Esophagus muscularis mucosa (tissue), 4 donors: ENCODE measurements at regions not wholly inside any gene's neighbourhood (a gene's known extent, or its start where the extent isn't known, plus 50 kb on each side); places are given as distances from the start of the nearest gene placed in this dataset.

ENCODE experiments used
- EP300 ChIP-seq: sonication (generic); formaldehyde crosslinking; IDR thresholded peaks from one replicate; pipeline ENCODE4 v1.6.1; 2017; ENCODE audit warnings: antibody characterized with exemption
- POLR2A ChIP-seq: fragments of 450-650 bp; IDR thresholded peaks from one replicate; pipeline ENCODE4 v1.6.1; 2017; ENCODE audit warnings: antibody characterized with exemption, moderate library complexity, mild to moderate bottlenecking, low read depth
- POLR2AphosphoS5 ChIP-seq, 2 donors: sonication (generic); formaldehyde crosslinking; IDR thresholded peaks; one replicate each; pipeline ENCODE4 v1.6.1; 2017; ENCODE audit warnings: antibody characterized with exemption in 2 of 2
- TF ChIP-seq, protein P1 (sequence below), 3 experiments: fragments of 200-600 bp in 2 of 3; fragments of 450-650 bp in 1 of 3; sonication (generic) in 2 of 3; IDR thresholded peaks; one replicate each; pipeline ENCODE4 v1.5.1; 2017 to 2019; ENCODE audit warnings: antibody characterized with exemption in 3 of 3, mild to moderate bottlenecking in 2 of 3, moderate library complexity in 1 of 3

DNA sequence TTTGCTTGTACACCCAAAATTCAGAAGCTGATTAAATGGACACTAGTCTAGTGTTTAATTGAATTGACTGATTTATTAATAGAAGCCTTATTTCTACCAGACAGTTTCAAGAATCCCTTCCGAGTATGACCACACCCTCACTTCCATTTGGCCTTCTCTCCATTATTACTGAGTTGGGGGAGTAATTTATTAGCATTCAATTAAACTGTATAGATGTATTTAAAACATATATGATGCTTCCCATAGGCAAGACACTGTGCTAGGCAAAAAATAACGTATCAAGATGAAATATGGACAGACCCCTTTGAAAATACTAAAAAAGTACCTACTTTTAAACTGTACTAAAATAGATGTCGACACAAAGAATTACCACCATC is 112.9 kb upstream of the PHACTR1 start:
- no peak for TF ChIP-seq POLR2A
- TF ChIP-seq, protein P1, sequence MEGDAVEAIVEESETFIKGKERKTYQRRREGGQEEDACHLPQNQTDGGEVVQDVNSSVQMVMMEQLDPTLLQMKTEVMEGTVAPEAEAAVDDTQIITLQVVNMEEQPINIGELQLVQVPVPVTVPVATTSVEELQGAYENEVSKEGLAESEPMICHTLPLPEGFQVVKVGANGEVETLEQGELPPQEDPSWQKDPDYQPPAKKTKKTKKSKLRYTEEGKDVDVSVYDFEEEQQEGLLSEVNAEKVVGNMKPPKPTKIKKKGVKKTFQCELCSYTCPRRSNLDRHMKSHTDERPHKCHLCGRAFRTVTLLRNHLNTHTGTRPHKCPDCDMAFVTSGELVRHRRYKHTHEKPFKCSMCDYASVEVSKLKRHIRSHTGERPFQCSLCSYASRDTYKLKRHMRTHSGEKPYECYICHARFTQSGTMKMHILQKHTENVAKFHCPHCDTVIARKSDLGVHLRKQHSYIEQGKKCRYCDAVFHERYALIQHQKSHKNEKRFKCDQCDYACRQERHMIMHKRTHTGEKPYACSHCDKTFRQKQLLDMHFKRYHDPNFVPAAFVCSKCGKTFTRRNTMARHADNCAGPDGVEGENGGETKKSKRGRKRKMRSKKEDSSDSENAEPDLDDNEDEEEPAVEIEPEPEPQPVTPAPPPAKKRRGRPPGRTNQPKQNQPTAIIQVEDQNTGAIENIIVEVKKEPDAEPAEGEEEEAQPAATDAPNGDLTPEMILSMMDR (IDR thresholded peaks at IDR 0.05) = no peak
- TF ChIP-seq POLR2AphosphoS5 (IDR thresholded peaks at IDR 0.05) = no peak
- TF ChIP-seq EP300 = no peak
